ENCODE measurements at regions not wholly inside any gene's neighbourhood (a gene's known extent, or its start where the extent isn't known, plus 50 kb on each side); places are given as distances from the start of the nearest gene placed in this dataset.

DNA sequence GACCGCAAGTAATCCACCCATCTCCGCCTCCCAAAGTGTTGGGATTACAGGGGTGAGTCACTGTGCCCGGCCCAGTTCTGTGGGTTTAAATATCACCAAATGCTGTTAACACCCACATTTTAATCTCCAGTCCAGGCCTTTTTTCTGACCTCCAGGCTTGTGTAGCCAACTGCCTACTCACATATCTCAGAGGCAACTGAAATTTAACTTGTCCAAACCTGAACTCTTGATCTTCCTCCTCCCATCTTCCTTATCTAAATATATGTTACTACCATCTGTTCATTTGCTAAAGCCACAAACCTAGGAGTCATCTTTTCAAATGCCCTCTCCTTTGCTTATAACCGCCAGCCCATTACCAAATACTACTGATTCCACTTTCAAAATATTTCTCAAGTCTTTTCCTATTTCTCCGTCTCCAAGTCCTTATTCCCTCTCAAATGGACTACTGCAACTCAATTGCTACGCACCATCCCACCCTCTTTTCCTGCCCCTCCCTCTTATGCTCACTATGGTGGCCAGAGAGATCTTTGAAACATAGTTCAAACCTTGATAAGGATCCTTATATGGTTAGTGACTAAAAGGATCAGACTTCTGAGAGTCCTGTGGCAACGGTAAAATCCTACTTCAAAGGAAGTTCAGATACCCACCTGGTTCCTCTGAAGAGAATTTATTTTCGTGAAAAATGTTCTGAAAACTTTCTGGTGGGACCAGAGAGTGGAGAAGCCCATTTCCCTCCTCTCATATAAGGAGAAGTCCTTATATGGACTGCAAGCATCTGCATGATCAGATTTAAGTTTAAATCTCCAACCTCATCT is 78.5 kb upstream of the CDC42BPA start (continued):
- TF ChIP-seq, protein P1, sequence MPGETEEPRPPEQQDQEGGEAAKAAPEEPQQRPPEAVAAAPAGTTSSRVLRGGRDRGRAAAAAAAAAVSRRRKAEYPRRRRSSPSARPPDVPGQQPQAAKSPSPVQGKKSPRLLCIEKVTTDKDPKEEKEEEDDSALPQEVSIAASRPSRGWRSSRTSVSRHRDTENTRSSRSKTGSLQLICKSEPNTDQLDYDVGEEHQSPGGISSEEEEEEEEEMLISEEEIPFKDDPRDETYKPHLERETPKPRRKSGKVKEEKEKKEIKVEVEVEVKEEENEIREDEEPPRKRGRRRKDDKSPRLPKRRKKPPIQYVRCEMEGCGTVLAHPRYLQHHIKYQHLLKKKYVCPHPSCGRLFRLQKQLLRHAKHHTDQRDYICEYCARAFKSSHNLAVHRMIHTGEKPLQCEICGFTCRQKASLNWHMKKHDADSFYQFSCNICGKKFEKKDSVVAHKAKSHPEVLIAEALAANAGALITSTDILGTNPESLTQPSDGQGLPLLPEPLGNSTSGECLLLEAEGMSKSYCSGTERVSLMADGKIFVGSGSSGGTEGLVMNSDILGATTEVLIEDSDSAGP (CRISPR knock-in tag; IDR thresholded peaks at IDR 0.05): no peak
- TF ChIP-seq PHF21A (IDR thresholded peaks at IDR 0.05; ENCODE audit: borderline replicate concordance, low read depth): no peak
- TF ChIP-seq ZNF165 (CRISPR knock-in tag; IDR thresholded peaks at IDR 0.05; ENCODE audit: borderline replicate concordance): no peak
- TF ChIP-seq, protein P2, sequence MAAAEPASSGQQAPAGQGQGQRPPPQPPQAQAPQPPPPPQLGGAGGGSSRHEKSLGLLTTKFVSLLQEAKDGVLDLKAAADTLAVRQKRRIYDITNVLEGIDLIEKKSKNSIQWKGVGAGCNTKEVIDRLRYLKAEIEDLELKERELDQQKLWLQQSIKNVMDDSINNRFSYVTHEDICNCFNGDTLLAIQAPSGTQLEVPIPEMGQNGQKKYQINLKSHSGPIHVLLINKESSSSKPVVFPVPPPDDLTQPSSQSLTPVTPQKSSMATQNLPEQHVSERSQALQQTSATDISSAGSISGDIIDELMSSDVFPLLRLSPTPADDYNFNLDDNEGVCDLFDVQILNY (CRISPR knock-in tag; IDR thresholded peaks at IDR 0.05): no peak
- 0 out of 2 replicates have a peak, but pooled peaks have one; percentile 44 for TF ChIP-seq MAFK (IDR thresholded peaks at IDR 0.05; ENCODE audit: low read length)
- peak; percentile 83 for TF ChIP-seq NEUROD1 (IDR thresholded peaks at IDR 0.05; ENCODE audit: borderline replicate concordance, low read depth, low read length, partially characterized antibody)
- TF ChIP-seq ZKSCAN3 (CRISPR knock-in tag; IDR thresholded peaks at IDR 0.05): no peak
- TF ChIP-seq RCOR1 (IDR thresholded peaks at IDR 0.05; ENCODE audit: borderline replicate concordance in 1 of 2, low read depth in 2 of 2, low read length in 2 of 2): peak; percentile 72 to 93; a peak in 3 of 4 replicates
- no peak for TF ChIP-seq MAFF (IDR thresholded peaks at IDR 0.05; ENCODE audit: low read length)
- TF ChIP-seq, protein P3, sequence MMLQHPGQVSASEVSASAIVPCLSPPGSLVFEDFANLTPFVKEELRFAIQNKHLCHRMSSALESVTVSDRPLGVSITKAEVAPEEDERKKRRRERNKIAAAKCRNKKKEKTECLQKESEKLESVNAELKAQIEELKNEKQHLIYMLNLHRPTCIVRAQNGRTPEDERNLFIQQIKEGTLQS (IDR thresholded peaks at IDR 0.05): peak; percentile 97
- TF ChIP-seq, protein P3 (CRISPR knock-in tag; conservative IDR thresholded peaks at IDR 0.05): peak; percentile 90; the same call in 1 of the 2 replicates
- TF ChIP-seq PRPF4 (IDR thresholded peaks at IDR 0.05; ENCODE audit: insufficient read depth, low read depth, low read length, poor library complexity, severe bottlenecking): no peak
- no peak for TF ChIP-seq NFXL1 (CRISPR knock-in tag; IDR thresholded peaks at IDR 0.05)
- no peak for TF ChIP-seq BDP1 (IDR thresholded peaks at IDR 0.05; ENCODE audit: insufficient read depth, insufficient read length)
- TF ChIP-seq ZNF668 (CRISPR knock-in tag; IDR thresholded peaks at IDR 0.05): no peak
- TF ChIP-seq, protein P4, sequence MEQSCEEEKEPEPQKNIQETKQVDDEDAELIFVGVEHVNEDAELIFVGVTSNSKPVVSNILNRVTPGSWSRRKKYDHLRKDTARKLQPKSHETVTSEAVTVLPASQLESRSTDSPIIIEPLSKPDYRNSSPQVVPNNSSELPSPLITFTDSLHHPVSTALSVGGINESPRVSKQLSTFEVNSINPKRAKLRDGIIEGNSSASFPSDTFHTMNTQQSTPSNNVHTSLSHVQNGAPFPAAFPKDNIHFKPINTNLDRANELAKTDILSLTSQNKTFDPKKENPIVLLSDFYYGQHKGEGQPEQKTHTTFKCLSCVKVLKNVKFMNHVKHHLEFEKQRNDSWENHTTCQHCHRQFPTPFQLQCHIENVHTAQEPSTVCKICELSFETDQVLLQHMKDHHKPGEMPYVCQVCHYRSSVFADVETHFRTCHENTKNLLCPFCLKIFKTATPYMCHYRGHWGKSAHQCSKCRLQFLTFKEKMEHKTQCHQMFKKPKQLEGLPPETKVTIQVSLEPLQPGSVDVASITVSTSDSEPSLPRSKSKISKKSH (CRISPR knock-in tag; IDR thresholded peaks at IDR 0.05): no peak
- TF ChIP-seq MEF2A (IDR thresholded peaks at IDR 0.05; ENCODE audit: control insufficient read depth, low read depth, low read length): peak; percentile 56; the same call in 1 of the 2 replicates
- TF ChIP-seq KAT8 (IDR thresholded peaks at IDR 0.05; ENCODE audit: low read depth): no peak
- TF ChIP-seq, protein P5, sequence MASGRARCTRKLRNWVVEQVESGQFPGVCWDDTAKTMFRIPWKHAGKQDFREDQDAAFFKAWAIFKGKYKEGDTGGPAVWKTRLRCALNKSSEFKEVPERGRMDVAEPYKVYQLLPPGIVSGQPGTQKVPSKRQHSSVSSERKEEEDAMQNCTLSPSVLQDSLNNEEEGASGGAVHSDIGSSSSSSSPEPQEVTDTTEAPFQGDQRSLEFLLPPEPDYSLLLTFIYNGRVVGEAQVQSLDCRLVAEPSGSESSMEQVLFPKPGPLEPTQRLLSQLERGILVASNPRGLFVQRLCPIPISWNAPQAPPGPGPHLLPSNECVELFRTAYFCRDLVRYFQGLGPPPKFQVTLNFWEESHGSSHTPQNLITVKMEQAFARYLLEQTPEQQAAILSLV (tag; IDR thresholded peaks at IDR 0.05): no peak
- TF ChIP-seq CREB1 (IDR thresholded peaks at IDR 0.05): peak; percentile 72
- TF ChIP-seq CREB1 (CRISPR knock-in tag; IDR thresholded peaks at IDR 0.05): no peak
- 0 out of 2 replicates have a peak, but pooled peaks have one; percentile 37 for TF ChIP-seq HNRNPL (IDR thresholded peaks at IDR 0.05; ENCODE audit: low read depth, low read length)
- peak; percentile 23 for TF ChIP-seq FOS (IDR thresholded peaks at IDR 0.05; ENCODE audit: extremely low read depth, insufficient read length)
- peak; percentile 99; the same call in 1 of the 2 replicates for TF ChIP-seq ADNP (tag; IDR thresholded peaks at IDR 0.05)
